Endodermal cell (in vitro differentiated cells): ENCODE measurements at regions not wholly inside any gene's neighbourhood (a gene's known extent, or its start where the extent isn't known, plus 50 kb on each side); places are given as distances from the start of the nearest gene placed in this dataset.
A peak's percentile ranks its signal among the peaks of the same experiment; 100 is the strongest.

Experiments
- DNase-seq: peaks from one replicate; pipeline ENCODE4 v3.0.0-alpha.2; 2017
- H3K27ac ChIP-seq: 2 replicates; pipeline ENCODE4 v1.5.1; 2013; ENCODE audit warnings: mild to moderate bottlenecking, low read depth, low read length, moderate library complexity
- H3K27me3 ChIP-seq: 2 replicates; pipeline ENCODE4 v1.6.1; 2013; ENCODE audit warnings: mild to moderate bottlenecking, low read length, moderate library complexity; ENCODE audit not compliant: insufficient read depth, control insufficient read depth, poor library complexity, severe bottlenecking
- H3K36me3 ChIP-seq: 2 replicates; pipeline ENCODE4 v1.7.0; 2013; ENCODE audit warnings: mild to moderate bottlenecking, low read length, moderate library complexity; ENCODE audit not compliant: control insufficient read depth, insufficient read depth
- H3K4me1 ChIP-seq: one replicate; pipeline ENCODE4 v1.7.0; 2013; ENCODE audit warnings: low read length; ENCODE audit not compliant: control insufficient read depth, insufficient read depth
- H3K4me3 ChIP-seq: 2 replicates; pipeline ENCODE4 v1.5.1; 2013; ENCODE audit warnings: mild to moderate bottlenecking, low read length, moderate library complexity
- H3K9ac ChIP-seq: 2 replicates; pipeline ENCODE4 v1.6.1; 2013; ENCODE audit warnings: mild to moderate bottlenecking, low read length, moderate library complexity; ENCODE audit not compliant: poor library complexity, severe bottlenecking; ENCODE audit errors: extremely low read depth
- H3K9me3 ChIP-seq: 2 replicates; pipeline ENCODE4 v1.6.1; 2013; ENCODE audit warnings: mild to moderate bottlenecking, low read length, moderate library complexity; ENCODE audit not compliant: control insufficient read depth
- H3K27ac Mint-ChIP-seq: 2 replicates; pipeline ENCODE4 v1.8.0; 2020; ENCODE audit warnings: mixed read lengths
- H3K27me3 Mint-ChIP-seq: 2 replicates; pipeline ENCODE4 v1.8.0; 2021; ENCODE audit warnings: mild to moderate bottlenecking, mixed read lengths; ENCODE audit not compliant: insufficient read depth
- H3K36me3 Mint-ChIP-seq: 2 replicates; pipeline ENCODE4 v1.8.0; 2020; ENCODE audit warnings: low read depth, mixed read lengths
- H3K4me1 Mint-ChIP-seq: 2 replicates; pipeline ENCODE4 v1.8.0; 2020; ENCODE audit warnings: mixed read lengths
- H3K4me3 Mint-ChIP-seq: 2 replicates; pipeline ENCODE4 v1.8.0; 2020; ENCODE audit warnings: mild to moderate bottlenecking, moderate library complexity, mixed read lengths
- H3K9me3 Mint-ChIP-seq: 2 replicates; pipeline ENCODE4 v1.8.0; 2020; ENCODE audit warnings: mild to moderate bottlenecking, mixed read lengths
- CTCF ChIP-seq: fragments of 200-600 bp; sonication (generic); conservative IDR thresholded peaks from 2 replicates; pipeline ENCODE4 v1.5.0; 2021; ENCODE audit warnings: antibody characterized with exemption, mild to moderate bottlenecking
- WGBS, 2 experiments: methylation state at CpG; one replicate each; pipeline versions ENCODE4 v1.1.5 to v1.1.7; 2013; ENCODE audit warnings: missing lambda C conversion rate in 2 of 2, mixed read lengths in 1 of 2; ENCODE audit not compliant: insufficient coverage in 1 of 2, insufficient read length in 1 of 2; 5-methylcytosine and 5-hydroxymethylcytosine counted together

DNA sequence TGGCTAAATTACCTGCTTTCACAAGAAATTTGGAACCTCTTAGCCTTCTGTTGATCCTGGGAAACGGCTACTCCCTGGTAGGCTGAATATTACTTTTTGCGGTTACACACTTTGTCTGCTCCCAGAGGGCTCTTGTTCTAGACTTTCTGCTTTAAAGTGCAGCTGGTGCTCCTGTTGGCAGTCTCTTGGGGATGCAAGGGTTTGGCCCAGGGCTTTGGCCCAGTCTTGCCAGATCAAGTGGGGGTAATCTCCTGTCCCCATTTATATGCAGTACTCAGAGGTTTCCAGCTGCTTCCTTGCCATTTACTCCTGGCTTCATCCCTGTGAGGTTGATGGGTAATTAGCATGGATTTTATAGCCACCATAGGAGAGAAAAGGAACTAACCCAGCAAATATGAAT, 558.2 kb upstream of the MIS18BP1 start:
- no peak overlapping the region for H3K4me3 Mint-ChIP-seq
- Histone ChIP-seq H3K9me3 (no peaks in the 10 kb centered on the region), H3K9ac (no peak overlapping the region), H3K27me3 (no peaks in the 10 kb centered on the region), H3K4me3 (no peak overlapping the region), H3K4me1 (no peaks in the 10 kb centered on the region), H3K27ac (no peak overlapping the region), H3K36me3 (no peaks in the 10 kb centered on the region)
- 92 to 100% methylated on average over 2 of the region's 2 CpGs for WGBS, 2 experiments
- no peak for DNase-seq
- H3K4me1 Mint-ChIP-seq, result no peaks in the 10 kb centered on the region
- no peaks in the 10 kb centered on the region for H3K27me3 Mint-ChIP-seq
- no peaks in the 10 kb centered on the region for H3K36me3 Mint-ChIP-seq
- H3K9me3 Mint-ChIP-seq, result no peaks in the 10 kb centered on the region
- no peak overlapping the region for H3K27ac Mint-ChIP-seq
- no peak for TF ChIP-seq CTCF

DNA sequence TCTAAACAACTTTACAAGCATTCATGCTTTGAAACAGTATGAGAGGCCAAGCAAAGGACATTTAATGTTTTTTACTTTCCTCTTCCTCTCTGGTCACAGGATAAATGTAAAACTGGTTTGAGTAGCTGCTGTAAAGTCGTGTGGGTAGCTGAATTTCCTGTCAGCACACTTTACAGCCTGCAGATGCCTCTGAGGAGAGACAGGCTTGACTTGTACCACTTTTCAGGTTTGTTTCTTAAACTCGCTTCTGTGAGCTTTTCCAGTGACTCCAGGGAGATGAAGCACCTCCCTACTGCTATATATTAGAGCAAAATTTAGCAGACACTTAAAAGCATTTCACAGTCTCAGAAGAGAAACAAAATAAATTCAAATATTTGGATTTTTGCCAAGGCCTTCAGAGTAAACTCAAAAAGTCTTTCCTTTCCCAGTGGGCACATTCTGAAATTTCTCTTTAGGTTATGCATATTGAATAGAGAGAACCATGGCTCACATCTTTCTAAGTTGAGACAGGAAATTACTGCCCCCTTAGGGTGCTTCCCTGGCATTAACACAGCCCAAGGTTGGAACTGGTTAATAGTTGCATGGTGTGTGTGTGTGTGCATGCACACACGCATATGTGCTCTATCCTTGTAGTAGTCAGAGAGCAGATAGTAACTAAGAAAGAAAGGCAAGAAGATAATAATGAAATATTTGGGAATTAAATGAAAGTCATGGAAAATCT, 557.3 kb upstream of the MIS18BP1 start:
- Mint-ChIP-seq H3K27me3 (no peaks in the 10 kb centered on the region), H3K36me3 (no peaks in the 10 kb centered on the region), H3K9me3 (no peaks in the 10 kb centered on the region), H3K4me1 (no peaks in the 10 kb centered on the region), H3K27ac (no peak overlapping the region), H3K4me3 (no peak overlapping the region)
- Histone ChIP-seq H3K9me3 (no peaks in the 10 kb centered on the region), H3K4me1 (no peaks in the 10 kb centered on the region), H3K27me3 (no peaks in the 10 kb centered on the region), H3K36me3 (no peaks in the 10 kb centered on the region), H3K27ac (no peak overlapping the region), H3K4me3 (no peak overlapping the region), H3K9ac (no peak overlapping the region)
- peak; percentile 72 for TF ChIP-seq CTCF
- DNase-seq, result peak; percentile 49
- 79 to 100% methylated on average over 2 to 3 of the region's 3 CpGs for WGBS, 2 experiments

GRCh38 chr14:45807178-45807899, 554.3 kb upstream of the MIS18BP1 start:
- no peaks in the 10 kb centered on the region for H3K4me1 Mint-ChIP-seq
- H3K4me3 Mint-ChIP-seq, result no peak overlapping the region
- no peaks in the 10 kb centered on the region for H3K27me3 Mint-ChIP-seq
- Histone ChIP-seq H3K9ac (no peak overlapping the region), H3K27me3 (no peaks in the 10 kb centered on the region), H3K36me3 (no peaks in the 10 kb centered on the region), H3K27ac (no peak overlapping the region), H3K9me3 (no peaks in the 10 kb centered on the region), H3K4me1 (no peaks in the 10 kb centered on the region), H3K4me3 (no peak overlapping the region)
- H3K9me3 Mint-ChIP-seq, result no peaks in the 10 kb centered on the region
- no peak for DNase-seq
- no peak for TF ChIP-seq CTCF
- no peak overlapping the region for H3K27ac Mint-ChIP-seq
- WGBS, 2 experiments, result 87 to 90% methylated on average over 2 to 5 of the region's 5 CpGs
- no peaks in the 10 kb centered on the region for H3K36me3 Mint-ChIP-seq
